DOHH2 (cell line): ENCODE measurements at regions not wholly inside any gene's neighbourhood (a gene's known extent, or its start where the extent isn't known, plus 50 kb on each side); places are given as distances from the start of the nearest gene placed in this dataset.

Experiments used
- H3F3A ChIP-seq: fragments of 200-600 bp; sonication (generic), shearing (Covaris generic); 2 replicates; pipeline ENCODE4 v1.6.0; 2016; ENCODE audit warnings: antibody characterized with exemption, mild to moderate bottlenecking; ENCODE audit not compliant: control insufficient read depth, insufficient read depth
- H3K27ac ChIP-seq: fragments of 200-600 bp; sonication (generic); 2 replicates; pipeline ENCODE4 v1.5.1; 2014; ENCODE audit warnings: low read depth, mild to moderate bottlenecking, low read length, moderate library complexity
- H3K27me3 ChIP-seq: fragments of 200-600 bp; sonication (generic); 2 replicates; pipeline ENCODE4 v1.6.1; 2014; ENCODE audit warnings: mild to moderate bottlenecking, low read length, mixed read lengths; ENCODE audit not compliant: control insufficient read depth
- H3K36me3 ChIP-seq: fragments of 200-600 bp; sonication (generic); 2 replicates; pipeline ENCODE4 v1.6.1; 2014; ENCODE audit warnings: mild to moderate bottlenecking, low read length, moderate library complexity, mixed read lengths; ENCODE audit not compliant: control insufficient read depth
- H3K4me1 ChIP-seq: fragments of 200-600 bp; sonication (generic); 2 replicates; pipeline ENCODE4 v1.6.1; 2014; ENCODE audit warnings: mild to moderate bottlenecking, low read length, mixed read lengths; ENCODE audit not compliant: control insufficient read depth
- H3K4me2 ChIP-seq: fragments of 200-600 bp; sonication (generic); 2 replicates; pipeline ENCODE4 v1.6.0; 2014; ENCODE audit warnings: mild to moderate bottlenecking, low read length, moderate library complexity
- H3K4me3 ChIP-seq: fragments of 200-600 bp; sonication (generic); 2 replicates; pipeline ENCODE4 v1.5.1; 2014; ENCODE audit warnings: mild to moderate bottlenecking, low read length, mixed read lengths
- H3K79me2 ChIP-seq: fragments of 200-600 bp; sonication (generic); 2 replicates; pipeline ENCODE4 v1.6.1; 2014; ENCODE audit warnings: mild to moderate bottlenecking, low read length, mixed read lengths; ENCODE audit not compliant: control insufficient read depth
- H3K9me2 ChIP-seq: fragments of 200-600 bp; sonication (generic); replicated peaks from 2 replicates; pipeline ENCODE4 v1.6.1; 2014; ENCODE audit warnings: mild to moderate bottlenecking, low read length, mixed read lengths; ENCODE audit not compliant: control insufficient read depth
- H3K9me3 ChIP-seq: fragments of 200-600 bp; sonication (generic); 2 replicates; pipeline ENCODE4 v1.6.1; 2014; ENCODE audit warnings: antibody characterized with exemption, low read length, mixed read lengths; ENCODE audit not compliant: control insufficient read depth, insufficient read depth
- H4K20me1 ChIP-seq: fragments of 200-600 bp; sonication (generic); 2 replicates; pipeline ENCODE4 v1.6.0; 2014; ENCODE audit warnings: low read depth, mild to moderate bottlenecking, antibody characterized with exemption, low read length, moderate library complexity; ENCODE audit not compliant: control insufficient read depth, insufficient read depth
- CTCF ChIP-seq: fragments of 200-600 bp; sonication (generic); IDR thresholded peaks from one replicate; pipeline ENCODE4 v1.5.1; 2014; ENCODE audit warnings: antibody characterized with exemption, mild to moderate bottlenecking, low read depth, low read length; ENCODE audit not compliant: poor library complexity, severe bottlenecking
- EZH2phosphoT487 ChIP-seq: fragments of 200-600 bp; sonication (generic); IDR thresholded peaks from 2 replicates; pipeline ENCODE4 v1.6.1; 2017; ENCODE audit warnings: borderline replicate concordance, mild to moderate bottlenecking, antibody characterized with exemption, low read length, moderate library complexity, mixed read lengths

DNA sequence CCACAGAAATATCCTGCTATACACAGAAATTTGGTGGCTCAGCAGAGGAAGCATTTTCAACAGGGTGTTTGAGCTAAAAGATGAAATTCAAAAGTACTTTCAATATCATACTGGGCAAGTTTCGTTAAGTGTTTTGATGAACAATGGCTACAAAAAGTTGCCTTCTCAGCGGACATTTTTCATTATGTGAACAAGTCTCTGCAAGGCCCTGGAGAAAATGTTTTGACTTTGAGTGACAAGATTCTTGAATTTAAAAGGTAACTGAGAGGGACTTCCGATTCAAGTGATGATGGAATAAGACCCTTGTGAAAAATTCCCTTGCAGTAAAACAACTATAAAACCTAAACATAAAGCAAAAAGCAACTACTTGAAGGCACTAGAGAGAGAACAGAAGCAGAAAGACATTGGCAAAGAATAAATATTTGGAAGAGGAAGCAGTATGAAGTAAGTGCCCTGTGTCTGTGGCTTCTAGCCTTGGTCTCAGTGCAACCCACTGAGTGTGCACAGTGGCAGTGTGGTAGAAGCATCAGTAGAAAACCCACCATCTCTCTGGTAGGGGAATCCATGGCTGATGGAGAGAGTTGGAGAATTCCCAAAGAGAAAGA is 62.5 kb upstream of the NAMPT start:
- H3K27ac ChIP-seq, result no peak overlapping the region
- no peak overlapping the region for H3K4me2 ChIP-seq

GRCh38 chr7:106346678-106347217 is 62.0 kb upstream of the NAMPT start:
- no peak overlapping the region for H3K27ac ChIP-seq
- no peaks in the 10 kb centered on the region for H3K4me1 ChIP-seq
- H3F3A ChIP-seq, result no peaks in the 10 kb centered on the region
- H3K4me3 ChIP-seq, result no peak overlapping the region
- TF ChIP-seq CTCF (no peak), EZH2phosphoT487 (no peak)
- no peaks in the 10 kb centered on the region for H4K20me1 ChIP-seq
- no peaks in the 10 kb centered on the region for H3K36me3 ChIP-seq
- H3K4me2 ChIP-seq, result no peak overlapping the region
- peaks cover 15% of the 10 kb centered on the region for H3K27me3 ChIP-seq
- peaks cover 5% of the 10 kb centered on the region; the same call in 1 of the 2 replicates for H3K9me3 ChIP-seq
- no peaks in the 10 kb centered on the region for H3K9me2 ChIP-seq
- H3K79me2 ChIP-seq, result no peaks in the 10 kb centered on the region

More for the DNA sequence above, 62.5 kb upstream of the NAMPT start:
- no peaks in the 10 kb centered on the region for H3K36me3 ChIP-seq
- H3K4me3 ChIP-seq, result no peak overlapping the region
- H3K4me1 ChIP-seq, result no peaks in the 10 kb centered on the region
- H4K20me1 ChIP-seq, result no peaks in the 10 kb centered on the region
- 0 out of 2 replicates have a peak, but pooled peaks cover 2% of the 10 kb centered on the region for H3K9me3 ChIP-seq
- no peaks in the 10 kb centered on the region for H3F3A ChIP-seq
- TF ChIP-seq CTCF, result no peak
- no peak for TF ChIP-seq EZH2phosphoT487
- H3K9me2 ChIP-seq, result no peaks in the 10 kb centered on the region
- peaks cover 15% of the 10 kb centered on the region for H3K27me3 ChIP-seq
- H3K79me2 ChIP-seq, result no peaks in the 10 kb centered on the region

GRCh38 chr7:106346167-106346677 is 61.4 kb upstream of the NAMPT start:
- H3K27me3 ChIP-seq, result peaks cover 15% of the 10 kb centered on the region
- no peaks in the 10 kb centered on the region for H3K79me2 ChIP-seq
- peaks cover 6% of the 10 kb centered on the region; the same call in 1 of the 2 replicates for H3K9me3 ChIP-seq
- no peaks in the 10 kb centered on the region for H3K9me2 ChIP-seq
- H3K4me1 ChIP-seq, result no peaks in the 10 kb centered on the region
- no peaks in the 10 kb centered on the region for H3K36me3 ChIP-seq
- no peaks in the 10 kb centered on the region for H4K20me1 ChIP-seq
- no peak overlapping the region for H3K4me3 ChIP-seq
- no peak overlapping the region for H3K27ac ChIP-seq
- TF ChIP-seq CTCF (no peak), EZH2phosphoT487 (no peak)
- no peak overlapping the region for H3K4me2 ChIP-seq
- H3F3A ChIP-seq, result no peaks in the 10 kb centered on the region
